Brain microvascular endothelial cell (primary cell): ENCODE measurements at regions not wholly inside any gene's neighbourhood (a gene's known extent, or its start where the extent isn't known, plus 50 kb on each side); places are given as distances from the start of the nearest gene placed in this dataset.

Experiments used
- DNase-seq: peaks from one replicate; pipeline ENCODE4 v3.0.0-alpha.2; 2020
- H3K27ac ChIP-seq: fragments of 250-450 bp; sonication (Bioruptor Pico); 2 replicates; pipeline ENCODE4 v1.5.1; 2020; ENCODE audit warnings: mild to moderate bottlenecking, moderate library complexity
- H3K27me3 ChIP-seq: fragments of 250-450 bp; sonication (Bioruptor Pico); replicated peaks from 2 replicates; pipeline ENCODE4 v1.5.1; 2020; ENCODE audit warnings: mild to moderate bottlenecking
- H3K36me3 ChIP-seq: fragments of 250-450 bp; sonication (Bioruptor Pico); replicated peaks from 2 replicates; pipeline ENCODE4 v1.5.1; 2020; ENCODE audit warnings: mild to moderate bottlenecking
- H3K4me3 ChIP-seq: 2 replicates; pipeline ENCODE4 v1.5.1; 2011; ENCODE audit warnings: low read depth, mild to moderate bottlenecking, control low read depth, low read length, moderate library complexity
- in situ Hi-C: cut with HindIII; loops from 2 replicates; pipeline ENCODE4 v1.10.0; 2017; ENCODE audit warnings: low sequenced_read_pairs, low pct_ligation_motif_present
- TF ChIP-seq, protein P1 (sequence below): IDR thresholded peaks from 2 replicates; pipeline ENCODE4 v1.5.1; 2011; ENCODE audit warnings: low read depth, mild to moderate bottlenecking, moderate library complexity, low read length, control low read depth, inconsistent platforms; ENCODE audit errors: missing control alignments

DNA sequence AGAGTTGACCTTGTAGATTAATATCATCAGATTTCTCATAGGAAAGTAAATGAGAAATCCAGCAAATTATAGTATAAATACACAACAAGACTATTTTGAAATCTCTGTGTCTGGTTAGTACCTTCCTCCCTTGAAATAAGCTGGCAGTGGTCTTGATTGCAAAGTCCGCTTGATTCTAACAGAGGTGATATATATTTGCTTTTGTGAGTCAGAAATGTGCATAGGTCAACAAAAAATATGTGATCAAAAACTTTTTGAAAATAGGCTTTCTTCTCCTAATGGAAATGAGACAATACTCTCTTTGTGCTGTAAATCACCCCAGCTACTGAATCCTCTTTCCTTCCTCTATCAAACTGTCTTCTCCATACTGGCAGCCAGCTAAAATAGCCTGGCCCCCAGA lies 749.2 kb upstream of the CDH10 start:
- Histone ChIP-seq H3K36me3 (no peaks in the 10 kb centered on the region), H3K27me3 (no peaks in the 10 kb centered on the region), H3K27ac (no peak overlapping the region), H3K4me3 (no peak overlapping the region)
- DNase-seq = no peak
- in situ Hi-C loops = no loop called here
- TF ChIP-seq, protein P1, sequence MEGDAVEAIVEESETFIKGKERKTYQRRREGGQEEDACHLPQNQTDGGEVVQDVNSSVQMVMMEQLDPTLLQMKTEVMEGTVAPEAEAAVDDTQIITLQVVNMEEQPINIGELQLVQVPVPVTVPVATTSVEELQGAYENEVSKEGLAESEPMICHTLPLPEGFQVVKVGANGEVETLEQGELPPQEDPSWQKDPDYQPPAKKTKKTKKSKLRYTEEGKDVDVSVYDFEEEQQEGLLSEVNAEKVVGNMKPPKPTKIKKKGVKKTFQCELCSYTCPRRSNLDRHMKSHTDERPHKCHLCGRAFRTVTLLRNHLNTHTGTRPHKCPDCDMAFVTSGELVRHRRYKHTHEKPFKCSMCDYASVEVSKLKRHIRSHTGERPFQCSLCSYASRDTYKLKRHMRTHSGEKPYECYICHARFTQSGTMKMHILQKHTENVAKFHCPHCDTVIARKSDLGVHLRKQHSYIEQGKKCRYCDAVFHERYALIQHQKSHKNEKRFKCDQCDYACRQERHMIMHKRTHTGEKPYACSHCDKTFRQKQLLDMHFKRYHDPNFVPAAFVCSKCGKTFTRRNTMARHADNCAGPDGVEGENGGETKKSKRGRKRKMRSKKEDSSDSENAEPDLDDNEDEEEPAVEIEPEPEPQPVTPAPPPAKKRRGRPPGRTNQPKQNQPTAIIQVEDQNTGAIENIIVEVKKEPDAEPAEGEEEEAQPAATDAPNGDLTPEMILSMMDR = no peak

DNA sequence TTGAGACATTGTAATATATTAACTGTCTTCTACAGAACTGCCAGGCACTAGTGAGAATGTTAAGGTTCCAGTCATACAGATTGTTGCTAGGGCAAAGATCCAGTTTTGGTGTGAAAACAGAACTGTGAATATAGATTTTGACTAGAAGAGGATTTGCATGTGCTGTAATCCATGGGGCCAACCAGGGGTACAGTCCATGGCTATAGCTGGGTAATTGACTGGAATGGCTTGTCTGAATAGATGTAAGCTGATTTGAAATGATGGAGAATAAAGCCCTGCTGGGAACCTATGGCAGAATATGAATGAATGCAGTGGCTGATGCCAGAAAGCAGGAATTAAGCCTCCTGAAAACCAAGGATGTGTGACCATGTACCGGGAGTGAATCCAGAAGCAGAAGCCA lies 748.5 kb upstream of the CDH10 start:
- no peaks in the 10 kb centered on the region for H3K27me3 ChIP-seq
- H3K36me3 ChIP-seq = no peaks in the 10 kb centered on the region
- no peak overlapping the region for H3K4me3 ChIP-seq
- in situ Hi-C loops = no loop called here
- no peak overlapping the region for H3K27ac ChIP-seq
- TF ChIP-seq, protein P1 = no peak
- DNase-seq = no peak

DNA sequence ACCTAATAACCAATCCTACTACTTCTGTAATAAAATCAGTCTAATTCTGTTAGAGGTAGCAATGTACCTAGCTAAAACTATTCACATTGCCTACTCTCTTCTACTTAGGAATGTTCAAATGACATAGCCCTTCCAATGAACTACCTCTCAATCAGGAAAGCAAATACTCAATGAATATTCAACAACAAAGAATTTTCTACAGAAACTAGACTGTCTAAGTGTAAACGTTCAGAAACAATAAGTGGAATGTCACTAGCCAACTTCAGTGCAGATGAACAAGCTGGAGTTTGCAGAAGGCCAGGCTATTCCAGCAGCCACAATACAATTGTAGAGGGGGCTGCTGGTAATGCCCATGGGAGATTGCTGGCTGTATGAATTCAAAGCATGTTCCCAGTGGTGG lies 743.2 kb upstream of the CDH10 start:
- no peaks in the 10 kb centered on the region for H3K27me3 ChIP-seq
- no peak overlapping the region for H3K27ac ChIP-seq
- DNase-seq = no peak
- H3K4me3 ChIP-seq = no peak overlapping the region
- in situ Hi-C loops = no loop called here
- no peaks in the 10 kb centered on the region for H3K36me3 ChIP-seq
- TF ChIP-seq, protein P1 = no peak

DNA sequence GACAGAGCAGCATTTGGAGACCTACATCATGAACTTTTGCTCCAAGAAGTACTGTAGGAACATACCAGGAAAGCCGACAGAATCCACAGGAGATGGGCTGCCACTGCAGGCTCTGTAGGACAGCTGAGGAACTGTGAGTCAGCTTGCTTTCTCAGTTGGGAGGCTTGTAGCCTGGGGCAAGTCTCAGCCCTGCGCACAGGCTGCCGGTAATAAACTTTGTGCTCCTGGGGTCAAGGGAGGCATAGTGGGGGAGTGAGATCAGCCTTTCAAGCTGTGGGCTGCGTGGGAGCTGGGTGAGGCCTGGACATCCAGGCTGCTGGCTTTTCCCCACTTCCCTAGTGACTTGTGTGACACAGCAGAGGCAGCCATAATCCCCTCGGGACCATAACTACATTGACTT lies 718.0 kb upstream of the CDH10 start:
- TF ChIP-seq, protein P1 = no peak

DNA sequence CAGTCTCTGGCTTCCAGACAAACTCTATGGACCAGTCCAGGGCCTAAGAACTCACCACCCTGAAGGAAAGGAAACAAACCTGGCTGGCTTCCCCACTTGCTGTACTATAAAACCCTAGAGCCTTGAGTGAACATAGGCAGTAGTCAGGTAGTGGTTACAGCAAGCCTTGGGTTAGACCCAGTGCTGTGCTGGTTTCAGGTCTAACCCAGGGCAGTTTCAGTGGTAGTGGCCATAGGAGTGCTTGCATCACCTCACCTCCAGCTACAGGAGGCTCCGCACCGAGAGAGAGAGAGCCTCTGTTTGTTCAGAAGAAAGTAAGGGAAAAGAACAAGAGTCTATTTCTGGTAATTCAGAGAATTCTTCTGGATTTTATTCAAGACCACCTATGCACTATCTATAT lies 714.1 kb upstream of the CDH10 start:
- in situ Hi-C loops = no loop called here
- no peaks in the 10 kb centered on the region for H3K36me3 ChIP-seq
- DNase-seq = no peak
- H3K27ac ChIP-seq = no peak overlapping the region
- H3K4me3 ChIP-seq = no peak overlapping the region
- TF ChIP-seq, protein P1 = no peak
- no peaks in the 10 kb centered on the region for H3K27me3 ChIP-seq

More for the DNA sequence above, 718.0 kb upstream of the CDH10 start:
- no peak overlapping the region for H3K27ac ChIP-seq
- in situ Hi-C loops = no loop called here
- H3K4me3 ChIP-seq = no peak overlapping the region
- H3K36me3 ChIP-seq = no peaks in the 10 kb centered on the region
- H3K27me3 ChIP-seq = no peaks in the 10 kb centered on the region
- DNase-seq = no peak

DNA sequence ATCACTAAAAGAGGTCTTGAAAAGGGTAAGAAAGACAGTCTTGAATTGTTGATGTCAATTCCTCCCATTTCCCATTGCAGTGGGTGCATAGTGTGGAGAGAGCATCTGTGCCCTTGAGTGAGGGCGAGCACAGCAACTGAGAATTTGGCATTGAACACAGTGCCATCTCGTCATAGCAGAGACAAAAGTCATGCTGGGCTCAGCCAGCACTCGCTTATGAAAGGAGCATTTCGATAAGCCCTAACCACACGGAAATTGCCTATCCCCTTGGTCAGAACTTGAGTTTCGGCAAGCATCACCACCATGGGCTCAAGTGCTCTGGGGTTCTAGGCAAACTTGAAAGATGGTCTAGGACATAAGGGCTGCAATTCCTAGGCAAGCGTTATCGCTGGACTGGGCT lies 712.8 kb upstream of the CDH10 start:
- Histone ChIP-seq H3K27me3 (no peaks in the 10 kb centered on the region), H3K27ac (no peak overlapping the region), H3K4me3 (no peak overlapping the region), H3K36me3 (no peaks in the 10 kb centered on the region)
- no peak for DNase-seq
- in situ Hi-C loops = no loop called here
- TF ChIP-seq, protein P1 = no peak
